ENCODE measurements at regions not wholly inside any gene's neighbourhood (a gene's known extent, or its start where the extent isn't known, plus 50 kb on each side); places are given as distances from the start of the nearest gene placed in this dataset.

- TF ChIP-seq POLR2A (IDR thresholded peaks at IDR 0.05): no peak
- no peak for TF ChIP-seq POLR2AphosphoS5 (IDR thresholded peaks at IDR 0.05)
- TF ChIP-seq, protein P1, sequence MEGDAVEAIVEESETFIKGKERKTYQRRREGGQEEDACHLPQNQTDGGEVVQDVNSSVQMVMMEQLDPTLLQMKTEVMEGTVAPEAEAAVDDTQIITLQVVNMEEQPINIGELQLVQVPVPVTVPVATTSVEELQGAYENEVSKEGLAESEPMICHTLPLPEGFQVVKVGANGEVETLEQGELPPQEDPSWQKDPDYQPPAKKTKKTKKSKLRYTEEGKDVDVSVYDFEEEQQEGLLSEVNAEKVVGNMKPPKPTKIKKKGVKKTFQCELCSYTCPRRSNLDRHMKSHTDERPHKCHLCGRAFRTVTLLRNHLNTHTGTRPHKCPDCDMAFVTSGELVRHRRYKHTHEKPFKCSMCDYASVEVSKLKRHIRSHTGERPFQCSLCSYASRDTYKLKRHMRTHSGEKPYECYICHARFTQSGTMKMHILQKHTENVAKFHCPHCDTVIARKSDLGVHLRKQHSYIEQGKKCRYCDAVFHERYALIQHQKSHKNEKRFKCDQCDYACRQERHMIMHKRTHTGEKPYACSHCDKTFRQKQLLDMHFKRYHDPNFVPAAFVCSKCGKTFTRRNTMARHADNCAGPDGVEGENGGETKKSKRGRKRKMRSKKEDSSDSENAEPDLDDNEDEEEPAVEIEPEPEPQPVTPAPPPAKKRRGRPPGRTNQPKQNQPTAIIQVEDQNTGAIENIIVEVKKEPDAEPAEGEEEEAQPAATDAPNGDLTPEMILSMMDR (IDR thresholded peaks at IDR 0.05): no peak
- TF ChIP-seq EP300 (IDR thresholded peaks at IDR 0.05): no peak
Measured at GRCh38 chr2:38171208-38171855, 95.4 kb upstream of the CYP1B1 start.

Data from gastroesophageal sphincter (tissue), 3 donors.